Caco-2 (cell line): ENCODE measurements at regions not wholly inside any gene's neighbourhood (a gene's known extent, or its start where the extent isn't known, plus 50 kb on each side); places are given as distances from the start of the nearest gene placed in this dataset.

Source experiments
- BruUV-seq: library from RNA; stranded (reverse); fragments of 400-500 nt; replicated peaks from 2 replicates; lab custom pipeline; 2021; lab: Mats Ljungman, UMichigan
- CTCF ChIA-PET: fragments of 300-600 bp; sonication (Branson Sonifier 250); formaldehyde crosslinking; loops from one replicate; lab custom pipeline; 2022; ENCODE audit warnings: antibody characterized with exemption; lab: Charles Lee
- POLR2A ChIA-PET: fragments of 300-600 bp; sonication (Branson Sonifier 250); formaldehyde crosslinking; loops from one replicate; lab custom pipeline; 2022; ENCODE audit warnings: antibody characterized with exemption; lab: Charles Lee
- DNase-seq, 2 experiments: peaks; one replicate each; pipeline versions ENCODE4 v3.0.0 to v3.0.0-alpha.2; 2020 to 2022
- H3K27me3 ChIP-seq: replicated peaks from 2 replicates; pipeline ENCODE4 v1.6.0; 2011; ENCODE audit warnings: low read length; ENCODE audit not compliant: control insufficient read depth, insufficient read depth
- H3K36me3 ChIP-seq: 2 replicates; pipeline ENCODE4 v1.5.1; 2011; ENCODE audit warnings: low read length; ENCODE audit not compliant: control insufficient read depth, insufficient read depth
- H3K4me1 ChIP-seq: fragments of 250-450 bp; sonication (Bioruptor Pico); 2 replicates; pipeline ENCODE4 v1.5.1; 2020; ENCODE audit warnings: mild to moderate bottlenecking
- H3K4me3 ChIP-seq: 2 replicates; pipeline ENCODE4 v1.5.1; 2011; ENCODE audit warnings: low read depth, mild to moderate bottlenecking, control low read depth, low read length
- H3K9me3 ChIP-seq: fragments of 250-450 bp; sonication (Bioruptor Pico); 2 replicates; pipeline ENCODE4 v1.5.1; 2020; ENCODE audit warnings: mild to moderate bottlenecking, moderate library complexity
- H3K27ac Mint-ChIP-seq: one replicate; pipeline ENCODE4 v1.8.0; 2022; ENCODE audit warnings: mixed read lengths; ENCODE audit not compliant: unreplicated experiment
- H3K27me3 Mint-ChIP-seq: one replicate; pipeline ENCODE4 v1.8.0; 2022; ENCODE audit warnings: mixed read lengths; ENCODE audit not compliant: insufficient read depth, unreplicated experiment
- H3K36me3 Mint-ChIP-seq: one replicate; pipeline ENCODE4 v1.8.0; 2022; ENCODE audit warnings: mild to moderate bottlenecking, mixed read lengths; ENCODE audit not compliant: insufficient read depth, unreplicated experiment
- H3K4me1 Mint-ChIP-seq: one replicate; pipeline ENCODE4 v1.8.0; 2022; ENCODE audit warnings: low read depth, mixed read lengths; ENCODE audit not compliant: unreplicated experiment
- H3K4me3 Mint-ChIP-seq: one replicate; pipeline ENCODE4 v1.8.0; 2022; ENCODE audit warnings: mild to moderate bottlenecking, moderate library complexity, mixed read lengths; ENCODE audit not compliant: unreplicated experiment
- H3K9me3 Mint-ChIP-seq: one replicate; pipeline ENCODE4 v1.8.0; 2022; ENCODE audit warnings: mixed read lengths; ENCODE audit not compliant: unreplicated experiment
- CTCF ChIP-seq, 2 experiments: fragments of 200-600 bp in 1 of 2; IDR thresholded peaks; 1 replicate in 1 of 2; 2 replicates in 1 of 2; pipeline versions ENCODE4 v1.5.1 to v1.8.0; 2011 to 2022; ENCODE audit warnings: antibody characterized with exemption in 1 of 2, control low read depth in 1 of 2, inconsistent platforms in 1 of 2, low read depth in 1 of 2, low read length in 1 of 2, mild to moderate bottlenecking in 1 of 2, moderate library complexity in 1 of 2; ENCODE audit not compliant: insufficient read depth in 1 of 2, severe bottlenecking in 1 of 2, unreplicated experiment in 1 of 2
- intact Hi-C: fragments of 100-400 bp; cut with micrococcal nuclease; formaldehyde crosslinking; loops from one replicate; pipeline ENCODE4 v1.10.0; 2022; ENCODE audit not compliant: unreplicated experiment

- H3K9me3 Mint-ChIP-seq, result no peaks in the 10 kb centered on the region
- DNase-seq, result no peak
- CTCF ChIA-PET, result no interaction called here
Observed at GRCh38 chr7:26584987-26585665, 279.3 kb downstream of the SKAP2 start.

GRCh38 chr7:26587536-26587935 is 276.9 kb downstream of the SKAP2 start:
- no peak for DNase-seq
- Mint-ChIP-seq H3K4me3 (no peak overlapping the region), H3K9me3 (no peaks in the 10 kb centered on the region), H3K27ac (no peak overlapping the region), H3K4me1 (no peaks in the 10 kb centered on the region), H3K36me3 (no peaks in the 10 kb centered on the region), H3K27me3 (peaks cover 23% of the 10 kb centered on the region)
- TF ChIP-seq CTCF (IDR thresholded peaks at IDR 0.05; ENCODE audit: insufficient read depth in 1 of 2, low read depth in 1 of 2, low read length in 1 of 2, severe bottlenecking in 1 of 2, unreplicated experiment in 1 of 2), result no peak
- Histone ChIP-seq H3K36me3 (no peaks in the 10 kb centered on the region), H3K4me3 (no peak overlapping the region), H3K27me3 (no peaks in the 10 kb centered on the region; the same call in 1 of the 2 replicates), H3K4me1 (no peaks in the 10 kb centered on the region; the same call in 1 of the 2 replicates), H3K9me3 (no peaks in the 10 kb centered on the region)
- POLR2A ChIA-PET, result no interaction called here
- no TSS peak for BruUV-seq
- intact Hi-C loops, result no loop called here
- CTCF ChIA-PET, result no interaction called here

More at GRCh38 chr7:26584987-26585665, 279.3 kb downstream of the SKAP2 start:
- Mint-ChIP-seq H3K27ac (no peak overlapping the region), H3K27me3 (peaks cover 30% of the 10 kb centered on the region), H3K36me3 (no peaks in the 10 kb centered on the region), H3K4me3 (no peak overlapping the region), H3K4me1 (no peaks in the 10 kb centered on the region)
- no TSS peak for BruUV-seq
- intact Hi-C loops, result no loop called here
- Histone ChIP-seq H3K36me3 (no peaks in the 10 kb centered on the region), H3K9me3 (no peaks in the 10 kb centered on the region), H3K4me1 (no peaks in the 10 kb centered on the region; the same call in 1 of the 2 replicates), H3K4me3 (no peak overlapping the region), H3K27me3 (no peaks in the 10 kb centered on the region; the same call in 1 of the 2 replicates)
- TF ChIP-seq CTCF (IDR thresholded peaks at IDR 0.05; ENCODE audit: insufficient read depth in 1 of 2, low read depth in 1 of 2, low read length in 1 of 2, severe bottlenecking in 1 of 2, unreplicated experiment in 1 of 2), result no peak
- POLR2A ChIA-PET, result no interaction called here

GRCh38 chr7:26588511-26588910 is 275.9 kb downstream of the SKAP2 start:
- CTCF ChIA-PET, result no interaction called here
- Mint-ChIP-seq H3K4me1 (no peaks in the 10 kb centered on the region), H3K4me3 (no peak overlapping the region), H3K9me3 (no peaks in the 10 kb centered on the region), H3K36me3 (no peaks in the 10 kb centered on the region), H3K27me3 (peaks cover 24% of the 10 kb centered on the region), H3K27ac (no peak overlapping the region)
- Histone ChIP-seq H3K36me3 (no peaks in the 10 kb centered on the region), H3K4me1 (no peaks in the 10 kb centered on the region; the same call in 1 of the 2 replicates), H3K9me3 (no peaks in the 10 kb centered on the region), H3K27me3 (no peaks in the 10 kb centered on the region; the same call in 1 of the 2 replicates), H3K4me3 (no peak overlapping the region)
- intact Hi-C loops, result no loop called here
- TF ChIP-seq CTCF (IDR thresholded peaks at IDR 0.05; ENCODE audit: insufficient read depth in 1 of 2, low read depth in 1 of 2, low read length in 1 of 2, severe bottlenecking in 1 of 2, unreplicated experiment in 1 of 2), result no peak
- BruUV-seq, result no TSS peak
- POLR2A ChIA-PET, result no interaction called here
- no peak for DNase-seq
